HCT116 (cell line): ENCODE measurements at regions not wholly inside any gene's neighbourhood (a gene's known extent, or its start where the extent isn't known, plus 50 kb on each side); places are given as distances from the start of the nearest gene placed in this dataset.

ENCODE experiments used
- ATAC-seq: fragments of 200-7000 bp; cut with Tn5 transposase; 2 replicates; pipeline ENCODE4 v1.9.1; 2020; ENCODE audit warnings: mild to moderate bottlenecking, moderate library complexity
- BruUV-seq: library from RNA; stranded (reverse); fragments of 400-500 nt; replicated peaks from 2 replicates; lab custom pipeline; 2021; lab: Mats Ljungman, UMichigan
- CTCF ChIA-PET: fragments of 300-600 bp; sonication (Branson Sonifier 250); formaldehyde crosslinking; loops from one replicate; lab custom pipeline; 2021; ENCODE audit warnings: antibody characterized with exemption; lab: Charles Lee
- POLR2A ChIA-PET: fragments of 300-600, 350-600 bp; sonication (Branson Sonifier 250); formaldehyde crosslinking; loops from one replicate; lab custom pipeline; 2021; ENCODE audit warnings: antibody characterized with exemption; lab: Charles Lee
- RAD21 ChIA-PET, 2 experiments: fragments of 300-600 bp; sonication (Branson Sonifier 250); formaldehyde crosslinking; loops; one replicate each; lab custom pipeline; 2023; ENCODE audit warnings: low total read pairs in 2 of 2; ENCODE audit not compliant: uncharacterized antibody in 2 of 2, unreplicated experiment in 2 of 2, low non-redundant PET in 1 of 2; lab: Charles Lee
- DNase-seq: peaks from one replicate; pipeline ENCODE4 v3.0.0-alpha.2; 2010; ENCODE audit warnings: low read depth, low spot score
- H2AFZ ChIP-seq: fragments of 200-600 bp; shearing (Covaris generic), sonication (generic); 2 replicates; pipeline ENCODE4 v1.6.1; 2017; ENCODE audit warnings: low read depth, mixed run types, mixed read lengths, antibody characterized with exemption, low read length; ENCODE audit not compliant: poor library complexity, severe bottlenecking
- H3K27ac ChIP-seq: 2 replicates; pipeline ENCODE4 v1.5.1; 2012; ENCODE audit warnings: low read depth, low read length
- H3K27me3 ChIP-seq: fragments of 200-600 bp; sonication (generic); 2 replicates; pipeline ENCODE4 v1.6.1; 2016; ENCODE audit warnings: mixed run types, low read length, mixed read lengths; ENCODE audit not compliant: insufficient read depth
- H3K36me3 ChIP-seq, 2 experiments: fragments of 200-500 bp in 1 of 2; fragments of 200-600 bp in 1 of 2; sonication (Bioruptor generic) in 1 of 2; sonication (generic) in 1 of 2; 2 replicates each; pipeline versions ENCODE4 v1.5.1 to v1.6.1; 2014 to 2016; ENCODE audit warnings: low read length in 2 of 2, inconsistent platforms in 1 of 2, mixed read lengths in 1 of 2, mixed run types in 1 of 2; ENCODE audit not compliant: insufficient read depth in 2 of 2, control insufficient read depth in 1 of 2
- H3K4me1 ChIP-seq, 2 experiments: fragments of 200-600 bp in 1 of 2; sonication (generic) in 1 of 2; 2 replicates each; pipeline versions ENCODE4 v1.5.1 to v1.6.1; 2012 to 2017; ENCODE audit warnings: low read length in 2 of 2, inconsistent platforms in 1 of 2, mild to moderate bottlenecking in 1 of 2, mixed read lengths in 1 of 2, mixed run types in 1 of 2, moderate library complexity in 1 of 2; ENCODE audit not compliant: insufficient read depth in 2 of 2, control insufficient read depth in 1 of 2
- H3K4me2 ChIP-seq: fragments of 200-600 bp; sonication (generic); 2 replicates; pipeline ENCODE4 v1.6.1; 2017; ENCODE audit warnings: mixed run types, low read length, mixed read lengths
- H3K4me3 ChIP-seq, 2 experiments: fragments of 200-600 bp in 1 of 2; sonication (generic) in 1 of 2; replicated peaks in 1 of 2; 2 replicates each; pipeline ENCODE4 v1.5.1; 2011 to 2016; ENCODE audit warnings: low read length in 2 of 2, control low read depth in 1 of 2, low read depth in 1 of 2, mild to moderate bottlenecking in 1 of 2, mixed read lengths in 1 of 2, mixed run types in 1 of 2
- H3K79me2 ChIP-seq: fragments of 200-600 bp; sonication (generic); 2 replicates; pipeline ENCODE4 v1.6.1; 2017; ENCODE audit warnings: mild to moderate bottlenecking, mixed run types, low read length, moderate library complexity, mixed read lengths; ENCODE audit not compliant: insufficient read depth
- H3K9ac ChIP-seq: fragments of 200-600 bp; sonication (generic); 2 replicates; pipeline ENCODE4 v1.6.1; 2016; ENCODE audit warnings: low read length, mixed read lengths
- H3K9me2 ChIP-seq: fragments of 200-600 bp; sonication (generic), shearing (Covaris generic); 2 replicates; pipeline ENCODE4 v1.6.1; 2017; ENCODE audit warnings: mixed run types, mild to moderate bottlenecking, moderate library complexity; ENCODE audit not compliant: insufficient read depth
- H3K9me3 ChIP-seq, 2 experiments: fragments of 200-500 bp in 1 of 2; fragments of 200-600 bp in 1 of 2; sonication (Bioruptor generic) in 1 of 2; sonication (generic) in 1 of 2; 2 replicates each; pipeline ENCODE4 v1.6.1; 2014 to 2017; ENCODE audit warnings: low read length in 2 of 2, mixed read lengths in 2 of 2, inconsistent platforms in 1 of 2, low read depth in 1 of 2, mild to moderate bottlenecking in 1 of 2, mixed run types in 1 of 2, moderate library complexity in 1 of 2; ENCODE audit not compliant: control insufficient read depth in 1 of 2, insufficient read depth in 1 of 2
- H4K20me1 ChIP-seq: fragments of 200-600 bp; sonication (generic), shearing (Covaris generic); 2 replicates; pipeline ENCODE4 v1.6.1; 2017; ENCODE audit warnings: mixed run types, mild to moderate bottlenecking, moderate library complexity; ENCODE audit not compliant: insufficient read depth
- ATF3 ChIP-seq: IDR thresholded peaks from 2 replicates; pipeline ENCODE4 v1.6.1; 2012
- CBX3 ChIP-seq: IDR thresholded peaks from 2 replicates; pipeline ENCODE4 v1.6.1; 2012; ENCODE audit warnings: low read depth
- CEBPB ChIP-seq: IDR thresholded peaks from 2 replicates; pipeline ENCODE4 v1.6.1; 2012; ENCODE audit warnings: low read depth
- EGR1 ChIP-seq: IDR thresholded peaks from 2 replicates; pipeline ENCODE4 v1.6.1; 2012; ENCODE audit warnings: low read depth
- ELF1 ChIP-seq: IDR thresholded peaks from 2 replicates; pipeline ENCODE4 v1.6.1; 2012; ENCODE audit warnings: low read depth, borderline replicate concordance
- EZH2 ChIP-seq: fragments of 200-600 bp; sonication (generic); IDR thresholded peaks from 2 replicates; pipeline ENCODE4 v1.6.1; 2017; ENCODE audit warnings: antibody characterized with exemption, mixed run types
- FOSL1 ChIP-seq: IDR thresholded peaks from 2 replicates; pipeline ENCODE4 v1.6.1; 2012; ENCODE audit warnings: low read depth
- JUND ChIP-seq: IDR thresholded peaks from 2 replicates; pipeline ENCODE4 v1.6.1; 2012
- MAX ChIP-seq: IDR thresholded peaks from 2 replicates; pipeline ENCODE4 v1.6.1; 2012
- POLR2A ChIP-seq: IDR thresholded peaks from 2 replicates; pipeline ENCODE4 v1.7.0; 2011; ENCODE audit warnings: borderline replicate concordance; ENCODE audit not compliant: insufficient read depth, insufficient read length; ENCODE audit errors: extremely low read depth
- POLR2AphosphoS5 ChIP-seq: IDR thresholded peaks from 2 replicates; pipeline ENCODE4 v1.6.1; 2011; ENCODE audit warnings: mild to moderate bottlenecking, low read depth, low read length, moderate library complexity
- RAD21 ChIP-seq: IDR thresholded peaks from 2 replicates; pipeline ENCODE4 v1.6.1; 2012; ENCODE audit warnings: low read depth, mild to moderate bottlenecking
- REST ChIP-seq: IDR thresholded peaks from 2 replicates; pipeline ENCODE4 v1.6.1; 2012; ENCODE audit warnings: low read depth
- SIN3A ChIP-seq: IDR thresholded peaks from 2 replicates; pipeline ENCODE4 v1.6.1; 2012; ENCODE audit warnings: low read depth
- SP1 ChIP-seq: IDR thresholded peaks from 2 replicates; pipeline ENCODE4 v1.6.1; 2012; ENCODE audit warnings: low read depth
- SRF ChIP-seq: IDR thresholded peaks from 2 replicates; pipeline ENCODE4 v1.6.1; 2012; ENCODE audit warnings: low read depth
- YY1 ChIP-seq: IDR thresholded peaks from 2 replicates; pipeline ENCODE4 v1.6.1; 2011; ENCODE audit warnings: low read length, low read depth, moderate library complexity, mild to moderate bottlenecking; ENCODE audit not compliant: insufficient replicate concordance; ENCODE audit errors: extremely low read depth
- ZBTB33 ChIP-seq: IDR thresholded peaks from 2 replicates; pipeline ENCODE4 v1.6.1; 2011; ENCODE audit warnings: mild to moderate bottlenecking, low read length, moderate library complexity; ENCODE audit not compliant: insufficient replicate concordance; ENCODE audit errors: extremely low read depth
- ZNF274 ChIP-seq: fragments of 200-500 bp; sonication (Bioruptor generic); IDR thresholded peaks from 2 replicates; pipeline ENCODE4 v1.6.1; 2014; ENCODE audit warnings: mild to moderate bottlenecking, low read depth, low read length, inconsistent platforms
- intact Hi-C: fragments of 100-400 bp; cut with micrococcal nuclease; formaldehyde crosslinking; loops from 2 replicates; pipeline ENCODE4 v1.10.0; 2022

- intact Hi-C loops, result no loop called here
- no peak for ATAC-seq
- no peak overlapping the region for H3K27ac ChIP-seq
- H3K36me3 ChIP-seq, result no peaks in the 10 kb centered on the region
- ChIA-PET POLR2A (no interaction called here), CTCF (no interaction called here), RAD21 (no interaction called here)
- no peak for DNase-seq
- TF ChIP-seq SP1 (no peak), ATF3 (no peak), SIN3A (no peak), YY1 (no peak), EGR1 (no peak), POLR2AphosphoS5 (no peak), CEBPB (no peak), ZNF274 (no peak), JUND (no peak), MAX (no peak), POLR2A (no peak), SRF (no peak), CBX3 (no peak), RAD21 (no peak), EZH2 (no peak), FOSL1 (no peak), ELF1 (no peak), REST (no peak), ZBTB33 (no peak)
- no peaks in the 10 kb centered on the region for H3K4me1 ChIP-seq
- H3K4me2 ChIP-seq, result no peak overlapping the region
- H3K4me3 ChIP-seq, result no peak overlapping the region
- no peak overlapping the region for H3K9ac ChIP-seq
- no TSS peak for BruUV-seq
- no peaks in the 10 kb centered on the region for H3K9me3 ChIP-seq
- no peaks in the 10 kb centered on the region for H4K20me1 ChIP-seq
- no peaks in the 10 kb centered on the region for H3K9me2 ChIP-seq
- H3K27me3 ChIP-seq, result no peaks in the 10 kb centered on the region
- H3K79me2 ChIP-seq, result no peaks in the 10 kb centered on the region
- no peak overlapping the region for H2AFZ ChIP-seq
These were observed 255.6 kb upstream of the SATB1 start for GRCh38 chr3:18680758-18681157.
